Mesenchymal stem cell (in vitro differentiated cells and primary cell): ENCODE measurements at regions not wholly inside any gene's neighbourhood (a gene's known extent, or its start where the extent isn't known, plus 50 kb on each side); places are given as distances from the start of the nearest gene placed in this dataset.
"Not testable (repeated sequence)": the region's sequence is repeated elsewhere in the genome, so short reads cannot be mapped to it uniquely, and the experiment has no call there.

Experiments used
- DNase-seq: peaks from one replicate; pipeline ENCODE4 v3.0.0-alpha.2; 2013
- H2AFZ ChIP-seq: one replicate; pipeline ENCODE4 v1.6.1; 2013; ENCODE audit warnings: low read depth, mild to moderate bottlenecking, control low read depth, inconsistent platforms, low read length, moderate library complexity
- H2AK5ac ChIP-seq: 2 replicates; pipeline ENCODE4 v1.6.1; 2013; ENCODE audit warnings: low read length, moderate library complexity, mild to moderate bottlenecking, inconsistent platforms; ENCODE audit not compliant: severe bottlenecking
- H2BK120ac ChIP-seq: one replicate; pipeline ENCODE4 v1.6.1; 2013; ENCODE audit warnings: low read depth, mild to moderate bottlenecking, inconsistent platforms, low read length, moderate library complexity
- H2BK12ac ChIP-seq, 2 experiments: one replicate each; pipeline ENCODE4 v1.6.1; 2013; ENCODE audit warnings: inconsistent platforms in 2 of 2, low read length in 2 of 2, mild to moderate bottlenecking in 2 of 2, moderate library complexity in 2 of 2, control low read depth in 1 of 2
- H2BK15ac ChIP-seq: one replicate; pipeline ENCODE4 v1.6.1; 2013; ENCODE audit warnings: mild to moderate bottlenecking, low read depth, inconsistent platforms; ENCODE audit not compliant: poor library complexity, severe bottlenecking
- H2BK5ac ChIP-seq: 2 replicates; pipeline ENCODE4 v1.6.1; 2013; ENCODE audit warnings: low read depth, mild to moderate bottlenecking, low read length, control low read depth, inconsistent platforms; ENCODE audit not compliant: poor library complexity, severe bottlenecking
- H3K14ac ChIP-seq, 2 experiments: one replicate each; pipeline ENCODE4 v1.6.1; 2013; ENCODE audit warnings: inconsistent platforms in 2 of 2, low read length in 2 of 2, control low read depth in 1 of 2, mild to moderate bottlenecking in 1 of 2, moderate library complexity in 1 of 2
- H3K18ac ChIP-seq, 2 experiments: one replicate each; pipeline ENCODE4 v1.6.1; 2013; ENCODE audit warnings: inconsistent platforms in 2 of 2, low read length in 2 of 2, control low read depth in 1 of 2, low read depth in 1 of 2, mild to moderate bottlenecking in 1 of 2
- H3K23ac ChIP-seq, 2 experiments: one replicate each; pipeline ENCODE4 v1.6.1; 2013; ENCODE audit warnings: inconsistent platforms in 2 of 2, low read length in 2 of 2, mild to moderate bottlenecking in 2 of 2, moderate library complexity in 2 of 2, control low read depth in 1 of 2
- H3K27ac ChIP-seq: 2 replicates; pipeline ENCODE4 v1.5.1; 2013; ENCODE audit warnings: mild to moderate bottlenecking, moderate library complexity, low read length, control low read depth, inconsistent platforms; ENCODE audit not compliant: poor library complexity, severe bottlenecking
- H3K27me3 ChIP-seq, 2 experiments: 2 replicates each; pipeline versions ENCODE4 v1.6.1 to v1.7.0; 2013; ENCODE audit warnings: low read length in 2 of 2, mild to moderate bottlenecking in 2 of 2, moderate library complexity in 2 of 2, control low read depth in 1 of 2, inconsistent platforms in 1 of 2; ENCODE audit not compliant: control insufficient read depth in 1 of 2, insufficient read depth in 1 of 2
- H3K36me3 ChIP-seq, 2 experiments: 2 replicates each; pipeline versions ENCODE4 v1.6.1 to v1.7.0; 2013; ENCODE audit warnings: low read length in 2 of 2, control low read depth in 1 of 2, inconsistent platforms in 1 of 2, low read depth in 1 of 2, mild to moderate bottlenecking in 1 of 2; ENCODE audit not compliant: insufficient read depth in 2 of 2, control insufficient read depth in 1 of 2
- H3K4ac ChIP-seq, 2 experiments: one replicate each; pipeline ENCODE4 v1.6.1; 2013; ENCODE audit warnings: inconsistent platforms in 2 of 2, low read length in 2 of 2, mild to moderate bottlenecking in 2 of 2, moderate library complexity in 2 of 2, control low read depth in 1 of 2, low read depth in 1 of 2
- H3K4me1 ChIP-seq: 2 replicates; pipeline ENCODE4 v1.6.1; 2013; ENCODE audit warnings: low read depth, low read length, control low read depth; ENCODE audit not compliant: control insufficient read depth, insufficient read depth
- H3K4me2 ChIP-seq: 2 replicates; pipeline ENCODE4 v1.6.1; 2013; ENCODE audit warnings: low read length, mild to moderate bottlenecking, inconsistent platforms; ENCODE audit not compliant: poor library complexity, severe bottlenecking
- H3K4me3 ChIP-seq, 2 experiments: 2 replicates each; pipeline versions ENCODE4 v1.5.1 to v1.7.0; 2013; ENCODE audit warnings: low read length in 2 of 2, mild to moderate bottlenecking in 2 of 2, control low read depth in 1 of 2, low read depth in 1 of 2; ENCODE audit not compliant: insufficient read depth in 1 of 2
- H3K79me1 ChIP-seq: replicated peaks from 2 replicates; pipeline ENCODE4 v1.6.1; 2013; ENCODE audit warnings: mild to moderate bottlenecking, control low read depth, low read length, inconsistent platforms; ENCODE audit not compliant: poor library complexity, severe bottlenecking
- H3K9ac ChIP-seq: 2 replicates; pipeline ENCODE4 v1.7.0; 2013; ENCODE audit warnings: mild to moderate bottlenecking, low read length, moderate library complexity
- H3K9me3 ChIP-seq: 2 replicates; pipeline ENCODE4 v1.7.0; 2013; ENCODE audit warnings: mild to moderate bottlenecking, low read length; ENCODE audit not compliant: control insufficient read depth
- H4K8ac ChIP-seq: one replicate; pipeline ENCODE4 v1.6.1; 2013; ENCODE audit warnings: inconsistent platforms, mild to moderate bottlenecking, low read length, moderate library complexity
- H4K91ac ChIP-seq: one replicate; pipeline ENCODE4 v1.6.1; 2013; ENCODE audit warnings: mild to moderate bottlenecking, low read length, inconsistent platforms
- WGBS: methylation state at CpG from one replicate; pipeline ENCODE4 v1.1.7; 2013; ENCODE audit warnings: mixed read lengths; 5-methylcytosine and 5-hydroxymethylcytosine counted together

GRCh38 chr2:16349811-16350210 is 315.8 kb downstream of the CYRIA start:
- no peak overlapping the region for H4K8ac ChIP-seq
- H2BK120ac ChIP-seq = no peak overlapping the region
- no peak overlapping the region for H3K27ac ChIP-seq
- no peak overlapping the region for H3K14ac ChIP-seq
- no peak overlapping the region for H2BK12ac ChIP-seq
- no peaks in the 10 kb centered on the region for H3K79me1 ChIP-seq
- H3K36me3 ChIP-seq = no peaks in the 10 kb centered on the region
- H3K18ac ChIP-seq = no peak overlapping the region
- H2BK5ac ChIP-seq = no peak overlapping the region
- no peak for DNase-seq
- no peak overlapping the region for H3K23ac ChIP-seq
- no peaks in the 10 kb centered on the region for H3K27me3 ChIP-seq
- no peaks in the 10 kb centered on the region for H3K4me1 ChIP-seq
- no peak overlapping the region for H2BK15ac ChIP-seq
- H3K9ac ChIP-seq = no peak overlapping the region
- H3K4me3 ChIP-seq = no peak overlapping the region
- no peak overlapping the region for H2AFZ ChIP-seq
- H3K4ac ChIP-seq = no peak overlapping the region
- H4K91ac ChIP-seq = no peak overlapping the region
- 11% methylated on average over 2 of the region's 2 CpGs for WGBS
- H3K4me2 ChIP-seq = no peak overlapping the region
- peaks cover 21% of the 10 kb centered on the region for H3K9me3 ChIP-seq
- no peak overlapping the region for H2AK5ac ChIP-seq

GRCh38 chr2:16348821-16349515 is 316.7 kb downstream of the CYRIA start:
- H2BK15ac ChIP-seq = no peak overlapping the region

GRCh38 chr2:16346671-16347070 is 319.0 kb downstream of the CYRIA start:
- WGBS = 71% methylated on average over 1 of the region's 3 CpGs
- Histone ChIP-seq H2AK5ac (no peak overlapping the region), H3K18ac (no peak overlapping the region), H3K27ac (no peak overlapping the region), H2BK12ac (no peak overlapping the region), H2BK120ac (no peak overlapping the region), H3K23ac (no peak overlapping the region), H3K36me3 (no peaks in the 10 kb centered on the region), H3K4me3 (no peak overlapping the region), H2BK5ac (no peak overlapping the region), H4K8ac (no peak overlapping the region), H3K9me3 (peaks cover 20% of the 10 kb centered on the region), H3K9ac (no peak overlapping the region), H3K79me1 (no peaks in the 10 kb centered on the region), H2BK15ac (no peak overlapping the region), H3K27me3 (no peaks in the 10 kb centered on the region), H3K4ac (no peak overlapping the region), H4K91ac (no peak overlapping the region), H3K4me2 (no peak overlapping the region), H3K14ac (no peak overlapping the region), H2AFZ (no peak overlapping the region), H3K4me1 (no peaks in the 10 kb centered on the region)
- no peak for DNase-seq

More at GRCh38 chr2:16348821-16349515, 316.7 kb downstream of the CYRIA start:
- Histone ChIP-seq H3K18ac (no peak overlapping the region), H3K36me3 (no peaks in the 10 kb centered on the region), H3K4ac (no peak overlapping the region), H2BK5ac (no peak overlapping the region), H4K91ac (no peak overlapping the region), H3K27me3 (no peaks in the 10 kb centered on the region), H3K27ac (no peak overlapping the region), H3K9ac (no peak overlapping the region), H4K8ac (no peak overlapping the region), H3K9me3 (peaks cover 16% of the 10 kb centered on the region), H2AFZ (no peak overlapping the region), H3K14ac (no peak overlapping the region), H2BK12ac (no peak overlapping the region), H3K4me1 (no peaks in the 10 kb centered on the region), H3K23ac (no peak overlapping the region), H2AK5ac (no peak overlapping the region), H3K79me1 (no peaks in the 10 kb centered on the region), H3K4me3 (no peak overlapping the region), H3K4me2 (no peak overlapping the region), H2BK120ac (no peak overlapping the region)
- 20% methylated on average over 2 of the region's 3 CpGs for WGBS
- DNase-seq = no peak

GRCh38 chr2:16345231-16345630 is 320.4 kb downstream of the CYRIA start:
- not testable (repeated sequence) for H3K14ac ChIP-seq, H3K4me1 ChIP-seq, H3K4ac ChIP-seq, H3K18ac ChIP-seq, H3K27me3 ChIP-seq, H3K4me3 ChIP-seq, H3K36me3 ChIP-seq, H2AK5ac ChIP-seq, H2AFZ ChIP-seq, H2BK12ac ChIP-seq, H2BK5ac ChIP-seq, DNase-seq, H3K4me2 ChIP-seq, H2BK120ac ChIP-seq, H3K27ac ChIP-seq, H2BK15ac ChIP-seq, H3K79me1 ChIP-seq, H3K9ac ChIP-seq, H4K8ac ChIP-seq, H3K23ac ChIP-seq, H4K91ac ChIP-seq
- 79% methylated on average over 8 of the region's 9 CpGs for WGBS
- peaks cover 24% of the 10 kb centered on the region for H3K9me3 ChIP-seq
